Right atrium auricular region (tissue), 2 donors: ENCODE measurements at regions not wholly inside any gene's neighbourhood (a gene's known extent, or its start where the extent isn't known, plus 50 kb on each side); places are given as distances from the start of the nearest gene placed in this dataset.

Source experiments
- DNase-seq: peaks from one replicate; pipeline ENCODE4 v3.0.0-alpha.2; 2019; ENCODE audit warnings: low spot score
- H3K27ac ChIP-seq, 2 donors: fragments of 200-600 bp; sonication (generic); 1 replicate in 1 of 2; 2 replicates in 1 of 2; pipeline ENCODE4 v1.5.1; 2016 to 2019
- H3K27me3 ChIP-seq, 2 donors: fragments of 200-600 bp; sonication (generic); one replicate each; pipeline versions ENCODE4 v1.5.1 to v1.6.0; 2017 to 2019
- H3K36me3 ChIP-seq: fragments of 200-600 bp; sonication (generic); one replicate; pipeline ENCODE4 v1.5.1; 2016
- H3K4me1 ChIP-seq, 2 donors: fragments of 200-600 bp; sonication (generic); one replicate each; pipeline versions ENCODE4 v1.5.1 to v1.6.0; 2017 to 2019
- H3K4me3 ChIP-seq, 2 donors: fragments of 200-600 bp; sonication (generic); 1 replicate in 1 of 2; 2 replicates in 1 of 2; pipeline ENCODE4 v1.5.1; 2017 to 2019; ENCODE audit warnings: mild to moderate bottlenecking in 1 of 2, moderate library complexity in 1 of 2
- H3K9me3 ChIP-seq, 2 donors: fragments of 200-600 bp; sonication (generic); one replicate each; pipeline ENCODE4 v1.5.1; 2019
- TF ChIP-seq, protein P1 (sequence below), 2 donors: fragments of 200-600 bp; sonication (generic); IDR thresholded peaks; one replicate each; pipeline ENCODE4 v1.5.1; 2019; ENCODE audit warnings: antibody characterized with exemption in 2 of 2

DNA sequence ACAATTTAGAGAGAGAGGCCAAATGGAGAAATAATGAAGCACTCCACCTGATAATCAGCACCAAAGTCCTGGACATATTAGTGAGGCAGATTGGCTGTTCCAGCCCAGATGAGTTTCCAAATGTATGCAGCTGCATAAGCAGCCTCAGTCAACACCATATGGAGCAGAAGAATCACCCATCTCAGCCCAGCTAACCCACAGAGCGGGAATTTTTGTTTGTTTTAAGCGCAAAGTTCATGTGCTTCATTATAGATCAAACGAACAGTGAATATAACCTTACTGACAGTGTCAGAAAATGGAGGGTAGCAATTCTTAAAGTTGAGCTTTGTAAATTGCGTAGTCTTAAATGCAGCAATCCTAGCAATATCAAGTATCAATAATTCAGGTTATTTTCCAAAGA, 234.0 kb upstream of the CEP162 start:
- Histone ChIP-seq H3K9me3 (no peaks in the 10 kb centered on the region), H3K27me3 (no peaks in the 10 kb centered on the region)
- TF ChIP-seq, protein P1, sequence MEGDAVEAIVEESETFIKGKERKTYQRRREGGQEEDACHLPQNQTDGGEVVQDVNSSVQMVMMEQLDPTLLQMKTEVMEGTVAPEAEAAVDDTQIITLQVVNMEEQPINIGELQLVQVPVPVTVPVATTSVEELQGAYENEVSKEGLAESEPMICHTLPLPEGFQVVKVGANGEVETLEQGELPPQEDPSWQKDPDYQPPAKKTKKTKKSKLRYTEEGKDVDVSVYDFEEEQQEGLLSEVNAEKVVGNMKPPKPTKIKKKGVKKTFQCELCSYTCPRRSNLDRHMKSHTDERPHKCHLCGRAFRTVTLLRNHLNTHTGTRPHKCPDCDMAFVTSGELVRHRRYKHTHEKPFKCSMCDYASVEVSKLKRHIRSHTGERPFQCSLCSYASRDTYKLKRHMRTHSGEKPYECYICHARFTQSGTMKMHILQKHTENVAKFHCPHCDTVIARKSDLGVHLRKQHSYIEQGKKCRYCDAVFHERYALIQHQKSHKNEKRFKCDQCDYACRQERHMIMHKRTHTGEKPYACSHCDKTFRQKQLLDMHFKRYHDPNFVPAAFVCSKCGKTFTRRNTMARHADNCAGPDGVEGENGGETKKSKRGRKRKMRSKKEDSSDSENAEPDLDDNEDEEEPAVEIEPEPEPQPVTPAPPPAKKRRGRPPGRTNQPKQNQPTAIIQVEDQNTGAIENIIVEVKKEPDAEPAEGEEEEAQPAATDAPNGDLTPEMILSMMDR (IDR thresholded peaks at IDR 0.05): no peak

DNA sequence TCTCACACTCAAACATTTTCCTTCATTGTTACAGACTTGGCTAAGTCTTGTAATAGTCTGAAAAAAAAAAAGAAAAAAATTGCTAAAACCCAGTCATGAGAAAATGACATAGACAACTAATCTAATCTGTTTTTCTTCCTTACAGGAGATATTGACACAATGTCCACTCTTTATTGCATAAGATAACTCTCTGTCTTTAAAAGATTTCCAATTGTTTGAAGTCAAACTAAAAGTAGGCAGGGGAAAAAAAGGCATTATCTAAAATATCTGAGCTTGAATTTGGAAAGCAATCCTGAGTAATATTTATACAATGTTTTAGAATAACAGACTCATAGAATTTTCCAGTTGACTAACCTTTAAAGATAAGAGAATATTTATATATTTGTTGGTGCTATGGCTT, 233.0 kb upstream of the CEP162 start:
- Histone ChIP-seq H3K4me3 (no peak overlapping the region), H3K36me3 (no peaks in the 10 kb centered on the region), H3K9me3 (no peaks in the 10 kb centered on the region), H3K27ac (no peak overlapping the region), H3K27me3 (no peaks in the 10 kb centered on the region), H3K4me1 (no peaks in the 10 kb centered on the region)
- TF ChIP-seq, protein P1 (IDR thresholded peaks at IDR 0.05): no peak
- DNase-seq: no peak

More for the DNA sequence above, 234.0 kb upstream of the CEP162 start:
- no peak for DNase-seq
- no peak overlapping the region for H3K4me3 ChIP-seq
- H3K27ac ChIP-seq: no peak overlapping the region
- no peaks in the 10 kb centered on the region for H3K36me3 ChIP-seq
- H3K4me1 ChIP-seq: no peaks in the 10 kb centered on the region

DNA sequence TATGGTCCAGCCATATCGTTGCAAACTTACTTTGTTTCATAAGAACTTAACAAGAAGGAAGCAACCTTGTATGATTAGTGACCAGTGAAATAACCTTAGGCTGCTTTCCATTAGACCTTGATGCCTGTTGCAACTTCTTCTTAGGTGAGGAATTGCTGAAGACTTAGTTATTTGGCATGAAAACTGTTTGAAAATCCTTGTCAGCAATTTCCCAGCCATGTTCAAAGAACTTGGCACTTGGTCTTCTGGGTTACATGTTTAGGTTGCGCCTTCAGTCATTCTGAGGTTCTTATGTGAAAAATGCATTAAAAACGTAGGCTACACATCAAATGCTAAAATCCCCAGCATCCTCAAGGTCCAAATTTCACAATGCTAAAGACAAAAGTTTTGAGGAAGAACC, 232.0 kb upstream of the CEP162 start:
- H3K4me1 ChIP-seq: no peaks in the 10 kb centered on the region
- TF ChIP-seq, protein P1 (IDR thresholded peaks at IDR 0.05): no peak
- H3K27ac ChIP-seq: no peak overlapping the region
- no peaks in the 10 kb centered on the region for H3K9me3 ChIP-seq
- no peaks in the 10 kb centered on the region for H3K27me3 ChIP-seq
- DNase-seq: no peak
- no peak overlapping the region for H3K4me3 ChIP-seq
- H3K36me3 ChIP-seq: no peaks in the 10 kb centered on the region

DNA sequence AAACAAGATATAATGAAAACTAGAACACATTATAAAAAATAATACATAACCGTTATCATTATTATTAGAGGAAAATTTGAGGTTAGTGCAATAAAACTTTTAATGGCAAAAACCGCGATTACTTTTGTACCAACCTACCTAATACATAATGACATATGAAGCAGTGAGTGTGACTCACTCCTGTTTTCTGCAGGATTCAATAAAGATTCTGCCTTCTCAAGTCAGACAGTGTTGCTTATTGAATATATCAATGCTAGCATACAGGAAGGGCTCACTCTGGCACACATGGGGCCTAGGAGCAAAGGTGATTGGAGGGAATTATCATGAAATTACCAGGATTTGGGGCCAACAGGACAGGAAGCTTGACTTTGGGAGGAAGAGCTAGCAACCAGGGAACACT, 230.8 kb upstream of the CEP162 start:
- no peak for DNase-seq
- no peaks in the 10 kb centered on the region for H3K36me3 ChIP-seq
- TF ChIP-seq, protein P1 (IDR thresholded peaks at IDR 0.05): no peak

DNA sequence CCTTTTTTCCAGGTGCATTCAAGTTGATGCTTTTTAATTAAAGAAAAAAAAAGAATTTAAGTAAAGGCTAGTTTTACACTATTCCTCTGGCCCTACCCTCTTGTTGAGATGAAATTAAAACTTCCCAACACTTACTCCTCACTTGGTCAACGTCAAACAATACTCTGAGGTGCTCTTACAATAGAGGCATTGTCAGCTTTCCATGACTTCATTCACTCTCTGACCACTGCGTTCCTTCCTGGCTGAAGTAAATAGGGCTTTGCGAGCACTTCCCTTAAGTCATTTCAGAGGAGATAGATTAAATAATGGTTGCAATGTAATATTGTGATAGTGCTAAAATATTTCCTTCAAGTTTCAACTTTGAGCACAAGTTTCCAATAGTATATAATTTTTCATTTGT, 229.8 kb upstream of the CEP162 start:
- TF ChIP-seq, protein P1 (IDR thresholded peaks at IDR 0.05): no peak
- Histone ChIP-seq H3K27me3 (no peaks in the 10 kb centered on the region), H3K4me1 (no peaks in the 10 kb centered on the region), H3K4me3 (no peak overlapping the region), H3K9me3 (no peaks in the 10 kb centered on the region), H3K27ac (no peak overlapping the region), H3K36me3 (no peaks in the 10 kb centered on the region)
- no peak for DNase-seq

More for the DNA sequence above, 230.8 kb upstream of the CEP162 start:
- Histone ChIP-seq H3K4me3 (no peak overlapping the region), H3K27me3 (no peaks in the 10 kb centered on the region), H3K27ac (no peak overlapping the region), H3K4me1 (no peaks in the 10 kb centered on the region), H3K9me3 (no peaks in the 10 kb centered on the region)

DNA sequence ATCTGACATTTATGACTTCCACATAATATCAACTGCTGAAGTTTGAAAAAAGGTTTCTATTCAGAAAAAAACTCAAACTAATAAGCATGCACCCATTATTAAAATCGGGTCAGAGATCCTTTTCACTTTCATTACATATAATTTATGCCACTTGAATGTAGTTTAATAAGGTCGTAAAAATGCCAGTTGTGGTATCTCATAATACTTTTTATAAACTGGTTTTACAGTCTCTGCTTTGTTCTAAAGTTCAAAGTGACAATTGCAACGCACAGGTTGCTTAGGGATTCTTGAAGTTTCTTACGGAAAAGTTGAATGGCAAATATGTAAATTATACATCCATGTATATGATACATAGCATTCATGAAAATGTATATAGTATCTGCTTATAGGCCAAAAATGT, 229.4 kb upstream of the CEP162 start:
- TF ChIP-seq, protein P1 (IDR thresholded peaks at IDR 0.05): no peak
- Histone ChIP-seq H3K4me3 (no peak overlapping the region), H3K9me3 (no peaks in the 10 kb centered on the region), H3K4me1 (no peaks in the 10 kb centered on the region), H3K27me3 (no peaks in the 10 kb centered on the region), H3K27ac (no peak overlapping the region), H3K36me3 (no peaks in the 10 kb centered on the region)
- no peak for DNase-seq
